GM19452 (cell line): ENCODE measurements at regions not wholly inside any gene's neighbourhood (a gene's known extent, or its start where the extent isn't known, plus 50 kb on each side); places are given as distances from the start of the nearest gene placed in this dataset.

ENCODE experiments used
- ATAC-seq: cut with Tn5 transposase; IDR thresholded peaks from one replicate; pipeline ENCODE4 v1.9.1; 2021; ENCODE audit not compliant: unreplicated experiment

GRCh38 chr3:111244760-111245159 lies 173.1 kb downstream of the NECTIN3 start:
- ATAC-seq: no peak

GRCh38 chr3:111246967-111247760 lies 175.5 kb downstream of the NECTIN3 start:
- no peak for ATAC-seq

- no peak for ATAC-seq
These were observed 176.8 kb downstream of the NECTIN3 start for GRCh38 chr3:111248406-111248805.

DNA sequence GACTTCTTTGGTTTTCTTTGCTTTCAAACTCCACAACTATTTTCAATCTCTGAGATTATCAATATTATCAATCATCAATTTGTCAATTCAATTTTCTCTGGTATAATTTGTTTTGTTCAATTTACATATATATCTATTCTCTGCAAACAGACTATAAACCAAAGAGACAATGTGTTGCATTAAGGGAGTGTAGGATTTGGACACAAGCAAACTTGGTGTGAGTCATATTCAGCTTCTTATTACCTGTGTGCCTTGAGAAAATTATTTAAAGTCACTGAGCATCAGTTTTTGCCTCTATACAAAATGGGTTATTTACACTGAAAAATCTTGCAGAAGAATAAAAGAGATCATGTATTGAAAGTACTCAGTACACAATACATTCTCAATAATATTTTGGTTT lies 177.8 kb downstream of the NECTIN3 start:
- ATAC-seq: no peak

DNA sequence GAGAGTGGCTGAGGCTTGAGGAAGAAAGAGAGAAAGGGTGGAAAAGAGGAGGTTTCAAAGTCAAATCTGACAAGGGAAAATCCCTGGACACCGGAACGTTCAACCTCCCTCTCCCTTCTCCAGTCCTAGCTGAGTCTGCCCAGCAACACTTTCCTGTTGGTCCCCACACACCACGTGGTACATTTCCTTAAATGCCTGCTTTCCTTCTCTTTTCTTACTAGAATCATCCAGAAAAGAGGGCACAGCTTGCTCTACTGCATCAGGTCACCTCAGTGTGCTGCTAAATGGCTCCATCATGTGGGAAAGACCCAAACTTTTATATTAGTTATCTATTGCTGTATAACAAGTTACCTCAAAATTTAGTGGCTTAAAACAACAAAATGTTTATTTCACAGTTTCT lies 181.2 kb downstream of the NECTIN3 start:
- no peak for ATAC-seq

- no peak for ATAC-seq
These were observed 182.1 kb downstream of the NECTIN3 start for GRCh38 chr3:111253733-111254132.

DNA sequence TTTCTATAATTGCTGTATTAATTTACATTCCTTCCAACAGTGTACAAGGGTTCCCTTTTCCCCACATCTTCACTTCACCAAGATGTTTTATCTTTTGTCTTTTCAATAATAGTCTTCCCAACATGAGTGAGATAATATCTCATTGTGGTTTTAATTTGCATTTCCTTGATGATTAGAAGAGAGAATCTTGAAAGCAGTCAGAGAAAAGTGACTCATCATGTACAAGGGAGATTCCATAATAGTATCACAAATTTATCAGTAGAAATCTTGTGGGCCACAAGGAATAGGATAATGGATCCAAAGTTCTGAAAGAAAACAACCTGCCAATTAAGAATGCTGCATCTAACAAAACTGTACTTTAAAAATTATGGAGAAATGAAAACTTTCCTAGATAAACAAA lies 189.3 kb downstream of the NECTIN3 start:
- ATAC-seq: no peak

GRCh38 chr3:111269777-111270176 lies 198.2 kb downstream of the NECTIN3 start:
- ATAC-seq: no peak

DNA sequence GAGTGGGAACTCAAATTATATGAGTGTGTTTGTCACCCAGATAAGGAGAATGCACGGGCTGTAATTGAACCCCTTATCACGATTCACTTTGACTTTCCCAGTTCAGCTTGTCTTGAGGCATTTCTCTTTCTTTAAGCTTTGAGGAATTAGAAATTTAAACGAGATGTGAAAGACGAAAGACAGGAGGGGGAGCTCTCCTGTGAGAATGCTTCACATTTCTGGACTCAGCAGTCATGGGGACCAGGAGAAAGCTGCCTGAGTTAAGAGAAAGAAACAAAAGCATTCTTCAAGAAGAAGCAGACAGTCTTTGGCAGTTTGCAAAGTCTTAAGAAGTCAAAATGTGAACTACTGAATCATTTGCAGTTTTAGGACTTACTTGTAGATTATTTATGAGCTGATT lies 205.6 kb downstream of the NECTIN3 start:
- no peak for ATAC-seq

DNA sequence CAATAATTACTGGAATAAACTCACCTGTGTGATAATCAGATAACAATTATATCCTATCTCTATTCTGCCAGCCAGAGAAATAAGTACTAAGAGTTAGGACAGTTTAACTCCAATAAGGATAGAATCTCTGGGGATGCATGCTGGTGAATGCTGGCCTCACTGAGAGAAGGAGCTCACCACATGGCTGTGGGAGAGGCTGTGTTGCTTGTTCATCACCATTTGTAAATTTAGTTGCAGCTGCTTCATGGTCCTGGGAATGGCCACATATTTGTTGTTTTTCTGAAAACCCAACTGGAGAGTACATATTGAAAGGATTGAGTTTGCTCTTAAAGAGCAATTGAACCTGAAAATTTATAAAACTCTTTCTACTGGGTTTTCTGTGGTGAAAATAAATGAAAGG lies 207.3 kb downstream of the NECTIN3 start:
- no peak for ATAC-seq

GRCh38 chr3:111282024-111282423 lies 210.4 kb downstream of the NECTIN3 start:
- no peak for ATAC-seq

DNA sequence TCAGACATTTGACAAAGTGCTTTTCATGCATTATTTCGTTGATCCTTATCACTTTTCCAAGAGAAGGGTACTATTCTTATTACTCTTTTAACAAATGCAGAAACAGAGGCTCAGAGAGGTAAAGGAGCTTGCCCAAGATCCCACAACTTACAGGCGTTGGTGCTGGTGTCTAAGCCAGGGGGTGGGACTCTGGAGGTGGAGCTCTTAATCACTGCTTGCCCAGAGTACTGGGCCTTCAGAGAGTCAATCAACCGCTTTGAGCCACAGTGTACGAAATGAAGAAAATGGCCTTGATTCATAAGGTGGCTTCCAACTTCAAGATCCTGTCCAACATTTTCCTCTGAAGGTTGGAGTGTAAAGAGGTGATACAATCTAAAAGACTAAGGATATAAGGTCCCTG lies 211.5 kb downstream of the NECTIN3 start:
- ATAC-seq: no peak

DNA sequence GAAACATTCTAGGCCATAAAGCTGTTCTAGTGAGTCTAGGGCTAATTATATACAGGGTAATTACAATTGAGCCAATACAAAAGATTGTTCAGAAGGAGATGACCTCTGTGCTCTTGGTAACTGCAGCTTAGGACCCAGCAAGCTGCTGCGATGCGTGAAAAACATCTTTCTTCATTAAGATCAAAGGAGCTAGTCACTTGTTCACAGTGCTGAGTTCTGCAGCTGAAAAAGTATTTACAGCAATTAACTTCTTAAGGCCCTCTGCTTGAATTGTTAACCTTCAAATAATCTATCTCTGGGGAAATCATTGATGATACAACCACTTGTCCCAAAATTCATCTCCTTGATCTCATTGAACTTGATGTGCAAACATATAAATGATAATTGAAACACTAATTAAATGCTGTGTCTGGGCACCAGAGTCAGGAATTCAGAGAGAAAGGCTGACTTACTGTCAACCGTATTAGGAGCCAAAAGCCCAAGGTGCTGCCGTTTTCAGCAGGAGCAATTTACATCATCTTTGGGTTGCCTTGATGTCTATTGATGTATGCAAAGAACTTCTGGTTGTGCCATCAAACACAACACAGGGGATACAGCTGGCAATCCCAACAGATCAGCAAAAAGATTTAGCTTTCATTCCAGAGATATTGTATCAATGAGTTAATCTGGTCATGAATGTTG lies 213.0 kb downstream of the NECTIN3 start:
- no peak for ATAC-seq

DNA sequence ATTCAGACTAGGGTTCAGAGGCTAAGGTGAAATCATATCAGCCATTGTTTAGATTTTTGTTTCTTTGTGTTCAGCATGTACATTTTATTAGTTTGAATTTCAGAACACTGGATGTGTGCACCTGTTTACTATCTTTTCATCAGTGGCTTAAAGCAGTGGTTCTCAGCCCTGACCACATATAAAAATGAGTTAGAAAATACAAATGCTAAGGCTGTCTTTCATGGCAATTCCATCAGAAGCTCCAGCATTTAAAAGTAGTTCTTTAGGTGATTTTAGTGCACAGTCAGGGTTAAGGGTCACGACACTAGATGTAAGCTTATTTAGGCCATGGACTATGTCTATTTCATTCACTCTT lies 213.5 kb downstream of the NECTIN3 start:
- ATAC-seq: no peak

GRCh38 chr3:111285694-111286093 lies 214.1 kb downstream of the NECTIN3 start:
- ATAC-seq: no peak

DNA sequence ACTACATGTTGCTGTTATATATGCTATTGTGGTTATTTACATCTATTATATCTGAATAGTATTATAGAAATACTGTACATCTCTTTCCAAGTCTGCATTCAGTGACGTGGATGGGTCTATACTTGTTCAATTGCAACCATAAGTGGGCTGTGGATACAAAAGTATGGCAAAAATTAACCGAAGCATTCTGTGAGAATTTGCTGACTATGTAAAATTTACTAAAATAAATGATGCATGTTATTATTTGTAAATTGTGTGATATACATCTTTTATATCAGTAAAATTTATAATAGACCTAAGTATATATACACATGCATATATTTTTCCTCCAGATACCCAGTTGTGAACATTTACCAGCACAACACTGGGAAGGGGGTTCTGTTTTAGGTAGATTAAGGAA lies 215.1 kb downstream of the NECTIN3 start:
- ATAC-seq: no peak

DNA sequence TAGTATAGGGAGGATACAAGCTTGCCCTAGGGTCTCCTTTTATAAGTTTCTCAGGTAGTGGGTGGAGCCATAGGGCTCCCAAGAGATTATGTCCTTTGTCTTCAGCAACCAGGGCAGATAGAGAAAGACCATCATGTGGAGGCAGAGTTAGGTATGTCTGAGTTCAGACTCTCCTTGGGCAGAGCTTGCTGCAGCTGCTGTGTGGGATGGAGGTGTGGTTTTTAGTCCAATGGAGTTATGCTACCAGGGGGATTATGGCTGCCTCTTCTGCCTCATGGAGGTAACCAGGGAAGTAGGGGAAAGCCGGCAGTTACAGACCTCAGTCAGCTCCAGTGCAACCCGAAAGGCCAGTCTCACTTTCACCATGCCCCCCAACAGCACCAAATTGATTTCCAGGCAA lies 220.5 kb downstream of the NECTIN3 start:
- ATAC-seq: no peak

DNA sequence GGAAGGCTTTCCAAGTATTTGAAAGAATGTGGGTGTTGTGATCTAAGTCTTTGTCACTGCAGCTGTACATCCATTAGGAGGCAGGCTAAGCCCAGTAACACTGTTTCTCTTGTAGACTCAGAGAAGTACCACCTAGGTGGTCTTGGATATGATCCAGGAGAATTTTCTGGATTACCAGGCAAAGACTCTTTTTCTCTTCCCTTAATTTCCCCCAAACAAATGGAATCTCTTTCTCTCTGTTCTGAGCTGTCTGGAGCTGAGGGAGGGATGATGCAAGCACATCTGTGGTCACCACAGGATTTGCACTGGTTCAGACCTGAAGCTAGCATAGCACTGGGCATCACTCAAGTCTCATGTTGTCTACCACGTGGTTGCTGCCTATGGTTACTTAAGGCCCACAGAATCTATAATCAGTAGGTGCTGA lies 227.6 kb downstream of the NECTIN3 start:
- no peak for ATAC-seq

DNA sequence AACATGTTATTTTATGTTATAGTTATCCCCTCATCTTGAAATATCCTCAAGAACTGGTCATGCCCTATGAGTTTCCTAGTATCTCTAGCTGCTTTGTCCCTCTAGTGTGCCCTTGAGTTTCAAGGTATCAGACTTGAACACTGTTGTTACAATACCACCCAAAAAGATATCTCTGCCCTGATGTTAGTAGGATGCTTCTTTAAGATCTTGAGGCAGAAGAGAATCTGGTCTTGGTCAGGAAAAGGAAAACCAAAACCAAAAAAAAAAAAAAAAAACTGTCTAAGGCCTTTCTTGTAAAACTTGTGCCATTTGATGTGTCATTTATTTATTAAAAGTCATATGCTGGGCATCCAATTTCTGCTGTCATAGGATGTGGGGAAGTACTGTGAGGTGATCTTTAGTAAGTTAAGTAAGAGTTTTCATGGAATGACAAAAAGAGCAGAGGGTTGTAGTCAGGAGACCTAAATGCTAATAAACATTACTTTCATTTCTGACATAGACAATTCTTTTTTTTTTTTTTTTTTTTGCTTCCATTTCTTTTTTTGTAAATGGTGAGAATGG lies 229.7 kb downstream of the NECTIN3 start:
- no peak for ATAC-seq

DNA sequence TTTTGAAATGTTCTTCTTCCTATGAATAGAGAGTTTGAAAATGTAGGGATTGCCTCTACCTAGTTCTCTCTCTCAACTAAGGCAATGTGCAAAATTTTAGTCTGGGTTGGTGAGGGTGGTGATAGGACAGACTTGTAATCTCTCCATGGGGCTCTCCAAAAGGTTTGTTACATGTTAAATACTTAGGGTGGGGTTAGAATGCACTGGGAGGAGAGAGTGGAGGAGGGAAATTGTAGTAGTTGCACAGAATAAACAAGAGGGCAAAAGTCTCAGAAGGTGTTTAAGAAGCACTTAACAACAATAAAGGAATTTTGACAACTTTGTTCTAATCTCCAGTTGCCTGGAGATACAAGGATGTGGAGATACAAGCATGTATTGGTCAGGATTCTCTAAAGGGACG lies 230.4 kb downstream of the NECTIN3 start:
- no peak for ATAC-seq

GRCh38 chr3:111303760-111304159 lies 232.1 kb downstream of the NECTIN3 start:
- no peak for ATAC-seq

DNA sequence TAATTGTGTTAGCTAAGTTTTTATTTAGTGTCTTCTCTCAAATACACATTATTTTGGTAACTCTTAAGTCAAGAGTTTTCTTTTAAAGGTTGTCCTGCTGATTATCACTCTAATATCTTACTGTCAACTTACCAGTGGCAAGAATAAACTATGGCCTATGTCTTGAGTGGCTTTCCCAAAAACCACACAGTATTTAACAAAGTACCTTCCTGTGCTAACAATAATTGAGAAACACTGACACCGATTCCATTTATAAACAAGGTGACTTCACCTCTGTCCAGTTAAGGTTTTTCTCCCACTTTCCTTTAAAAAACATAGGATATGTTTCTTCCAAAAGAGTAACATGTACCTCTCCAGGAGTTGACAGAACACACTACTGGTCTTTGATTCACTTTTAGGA lies 234.3 kb upstream of the CD96 start:
- no peak for ATAC-seq
